HG03565 (cell line): ENCODE measurements at regions not wholly inside any gene's neighbourhood (a gene's known extent, or its start where the extent isn't known, plus 50 kb on each side); places are given as distances from the start of the nearest gene placed in this dataset.

Experiments
- ATAC-seq: cut with Tn5 transposase; IDR thresholded peaks from one replicate; pipeline ENCODE4 v1.9.1; 2021; ENCODE audit warnings: mild to moderate bottlenecking, moderate library complexity; ENCODE audit not compliant: unreplicated experiment

DNA sequence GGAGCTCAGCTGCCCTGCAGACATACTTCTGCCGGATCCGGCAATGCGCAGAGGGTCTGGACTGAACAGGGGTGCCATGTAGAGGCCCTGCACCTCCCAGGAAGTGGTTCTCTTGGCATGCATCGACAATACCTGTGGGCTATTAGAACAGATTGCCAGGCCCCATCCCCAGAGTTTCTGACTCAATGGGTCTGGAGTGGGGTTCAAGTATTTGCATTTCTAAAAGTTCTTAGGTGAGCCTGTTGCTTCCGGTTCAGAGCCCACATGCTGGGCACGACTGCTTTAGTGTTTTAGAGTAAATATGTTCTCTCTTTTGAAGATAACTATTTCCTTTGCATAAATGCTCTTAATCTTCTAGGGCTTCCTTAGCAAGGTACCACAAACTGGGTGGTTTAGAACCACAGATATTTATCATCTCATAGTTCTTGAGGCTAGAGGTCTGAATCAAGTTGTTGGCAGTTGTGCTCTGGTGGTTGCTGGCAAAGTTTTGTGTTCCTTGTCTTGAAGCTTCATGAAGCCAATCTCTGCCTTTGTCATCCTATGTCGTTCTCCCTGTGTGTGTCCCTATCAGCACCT is 435.5 kb downstream of the TCERG1L start:
- ATAC-seq, result no peak

DNA sequence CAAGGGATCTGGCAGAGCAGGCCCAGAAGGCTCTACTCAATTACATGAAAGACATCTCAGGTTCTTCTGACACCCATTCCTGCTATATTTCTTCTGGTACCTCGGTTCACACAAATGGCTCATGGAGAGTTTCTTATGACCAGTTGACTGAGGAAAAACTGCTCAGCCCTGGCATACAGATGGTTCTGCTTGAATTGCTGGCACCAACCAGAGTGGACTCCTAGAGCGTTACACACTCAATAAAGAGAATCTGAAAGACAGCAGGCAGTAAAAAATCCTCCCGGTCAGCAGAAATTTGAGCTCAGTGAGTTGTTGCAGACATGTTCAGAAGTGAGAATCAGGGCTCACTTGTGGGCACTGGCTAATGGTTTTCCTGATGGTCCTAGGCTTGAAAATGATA is 434.4 kb downstream of the TCERG1L start:
- no peak for ATAC-seq

- ATAC-seq, result no peak
Observed at GRCh38 chr10:130878131-130878530, 433.4 kb downstream of the TCERG1L start.

DNA sequence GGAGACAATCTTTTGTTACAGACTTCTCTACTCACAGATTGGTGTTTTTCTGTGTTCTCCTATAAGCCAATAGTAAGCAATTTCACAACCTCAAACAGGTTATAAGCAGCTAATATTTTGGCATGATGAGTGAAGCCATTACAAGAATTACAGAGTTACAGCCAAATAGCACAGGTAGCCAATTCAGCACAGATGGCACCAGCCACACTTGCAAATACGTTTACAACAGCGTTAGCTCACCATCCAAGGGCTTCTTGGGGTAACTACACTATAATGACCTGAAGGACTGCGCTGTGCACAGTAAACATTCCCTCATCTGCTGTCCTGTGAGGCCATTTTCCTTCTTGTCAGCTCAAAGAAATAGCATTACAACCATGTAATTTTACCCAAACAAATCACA is 428.6 kb downstream of the TCERG1L start:
- ATAC-seq, result no peak

GRCh38 chr10:130884456-130884855 is 427.1 kb downstream of the TCERG1L start:
- no peak for ATAC-seq

GRCh38 chr10:130885021-130885655 is 426.4 kb downstream of the TCERG1L start:
- no peak for ATAC-seq

DNA sequence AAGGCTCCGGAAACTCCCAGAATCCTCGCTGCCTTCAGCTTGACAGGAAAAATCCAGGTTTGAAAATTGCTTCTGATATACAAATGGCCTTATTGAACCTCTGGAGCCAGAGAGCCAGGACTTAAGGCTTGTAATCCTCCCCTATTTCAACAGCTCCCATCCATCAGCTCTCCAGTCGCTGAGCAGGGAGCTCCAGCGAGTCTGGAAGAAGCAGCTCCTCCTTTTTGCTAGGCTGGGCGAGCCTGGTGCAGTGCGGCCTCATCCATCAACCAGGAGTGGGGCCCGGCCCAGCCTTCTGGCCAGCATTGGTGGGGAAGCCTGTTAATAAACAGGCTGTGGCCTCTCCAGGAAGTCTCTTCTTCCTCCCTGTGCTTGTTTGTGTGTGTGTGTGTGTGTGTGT is 424.4 kb downstream of the TCERG1L start:
- no peak for ATAC-seq

DNA sequence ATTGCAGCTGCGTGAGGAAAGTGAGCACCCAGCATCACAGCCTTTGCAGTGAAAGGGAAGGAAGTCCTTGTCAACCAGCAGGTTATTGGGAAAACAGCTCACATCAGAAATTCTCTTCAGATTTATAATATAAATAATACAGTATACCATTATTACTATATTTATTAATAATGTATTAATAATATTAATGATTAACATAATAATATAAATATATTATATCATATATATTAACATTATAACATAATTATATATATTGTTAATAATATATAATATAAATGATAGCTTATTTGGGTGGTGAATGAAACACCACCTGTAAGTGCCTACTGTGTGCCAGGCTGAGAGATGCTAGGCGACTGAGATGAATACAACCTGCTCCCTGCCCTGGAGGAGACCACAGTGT is 423.0 kb downstream of the TCERG1L start:
- no peak for ATAC-seq

GRCh38 chr10:130889240-130889639 is 422.3 kb downstream of the TCERG1L start:
- no peak for ATAC-seq

DNA sequence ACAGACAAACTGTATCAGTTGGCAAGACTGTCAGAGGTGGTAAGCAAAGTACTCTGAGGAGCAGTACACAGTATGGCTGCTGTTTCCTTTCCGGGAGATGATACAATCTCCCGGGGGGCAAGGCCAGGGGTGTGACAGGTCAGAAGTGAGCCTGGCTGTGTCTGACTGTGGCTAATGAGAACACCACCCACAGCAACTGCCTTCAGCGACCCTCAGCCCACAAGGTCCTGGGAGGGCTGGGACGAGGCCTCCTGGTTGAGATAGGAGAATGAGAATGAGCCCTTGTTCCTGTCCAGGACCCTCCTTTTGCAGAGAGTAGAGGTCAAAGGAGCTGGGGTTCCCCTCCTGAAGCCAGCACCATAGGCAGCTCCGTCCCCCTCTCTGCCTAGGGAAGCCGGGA is 421.7 kb downstream of the TCERG1L start:
- ATAC-seq, result no peak

GRCh38 chr10:130891066-130891465 is 420.5 kb downstream of the TCERG1L start:
- no peak for ATAC-seq

GRCh38 chr10:130894471-130894870 is 417.1 kb downstream of the TCERG1L start:
- no peak for ATAC-seq

DNA sequence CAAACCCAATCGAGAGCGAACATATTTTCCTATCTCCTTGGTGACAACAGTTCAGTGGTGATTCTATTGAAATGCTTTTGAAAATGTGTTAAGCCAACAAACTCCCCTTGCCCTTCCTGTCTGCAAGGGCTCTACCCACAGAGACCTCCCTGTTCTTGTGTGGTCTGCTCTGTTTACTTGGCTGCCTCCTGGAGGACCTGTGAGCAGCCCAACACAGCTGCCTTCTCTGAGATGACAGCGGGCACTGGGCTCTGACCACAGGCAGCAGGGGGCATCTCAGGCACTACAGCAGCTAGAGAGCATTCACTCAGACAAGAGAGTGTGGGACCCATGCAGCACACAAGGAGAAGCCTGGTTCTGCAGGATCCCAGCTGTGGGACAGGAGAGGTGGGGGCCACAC is 416.4 kb downstream of the TCERG1L start:
- ATAC-seq, result no peak

DNA sequence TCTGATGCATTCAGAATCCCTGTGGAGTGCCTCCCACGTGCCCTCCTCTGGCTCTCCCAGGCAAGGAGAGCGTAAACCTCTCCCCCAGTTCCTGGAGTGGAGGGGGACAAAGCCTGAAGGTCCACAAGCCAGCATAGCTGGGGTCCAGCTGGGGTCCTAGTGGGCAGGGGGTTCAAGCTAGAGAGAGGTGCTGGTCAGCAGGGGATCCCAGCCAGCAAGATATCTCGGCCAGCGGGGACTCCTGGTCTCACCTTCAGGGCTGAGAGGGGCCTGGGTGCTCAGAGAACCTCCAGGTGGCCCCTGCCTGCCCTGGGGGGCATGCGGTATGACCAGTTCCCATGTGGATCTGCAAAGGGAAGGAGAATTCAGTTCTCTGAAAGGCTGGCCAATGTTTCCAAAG is 413.7 kb downstream of the TCERG1L start:
- no peak for ATAC-seq

DNA sequence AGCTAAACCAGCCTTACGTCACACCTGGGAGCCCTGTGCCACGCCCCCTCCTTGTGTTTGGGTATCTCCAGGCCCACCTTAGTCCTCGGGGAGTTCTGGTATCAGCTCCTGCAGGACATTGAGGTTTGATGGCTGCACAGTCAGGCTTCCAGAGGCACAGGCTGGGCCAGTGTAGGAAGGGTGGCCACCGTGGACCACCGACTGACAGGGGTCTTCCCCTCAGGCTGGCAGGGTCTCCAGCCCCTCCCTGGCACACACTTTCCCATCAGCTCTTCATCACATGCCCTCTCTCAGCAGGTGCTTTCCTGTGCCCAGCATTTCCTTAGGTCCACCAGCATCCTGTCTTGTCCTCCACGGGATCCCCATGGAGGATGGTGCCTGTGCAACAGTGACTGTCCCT is 413.1 kb downstream of the TCERG1L start:
- ATAC-seq, result no peak

DNA sequence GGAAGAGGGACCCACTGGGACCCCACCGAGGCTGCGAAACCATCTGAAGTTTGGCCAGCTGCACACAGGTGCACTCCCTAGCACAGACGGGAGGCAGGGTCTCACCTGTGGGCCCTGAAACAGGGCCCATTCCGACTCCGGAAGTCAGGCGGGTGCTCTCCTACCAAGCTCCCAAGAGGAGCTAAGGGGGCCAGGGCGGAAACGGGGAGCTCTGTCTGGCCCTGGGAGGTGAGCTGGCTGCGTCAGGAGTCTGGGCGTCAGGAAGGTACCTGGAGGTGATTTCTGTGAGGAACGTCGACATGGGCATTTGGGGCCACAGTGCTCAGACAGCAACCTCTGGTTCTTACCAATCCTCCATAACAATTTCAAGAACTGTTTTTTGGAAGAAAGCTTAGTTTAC is 411.7 kb downstream of the TCERG1L start:
- ATAC-seq, result no peak

GRCh38 chr10:130900441-130901160 is 410.9 kb downstream of the TCERG1L start:
- ATAC-seq, result no peak

GRCh38 chr10:130901311-130902165 is 410.0 kb downstream of the TCERG1L start:
- ATAC-seq, result no peak

GRCh38 chr10:130902471-130902870 is 409.1 kb downstream of the TCERG1L start:
- ATAC-seq, result no peak

- no peak for ATAC-seq
Observed at GRCh38 chr10:130902929-130903328, 408.6 kb downstream of the TCERG1L start.

- no peak for ATAC-seq
Observed at GRCh38 chr10:130904676-130905075, 406.8 kb downstream of the TCERG1L start.
